Endothelial cell of umbilical vein (primary cell): ENCODE measurements at regions not wholly inside any gene's neighbourhood (a gene's known extent, or its start where the extent isn't known, plus 50 kb on each side); places are given as distances from the start of the nearest gene placed in this dataset.
A peak's percentile ranks its signal among the peaks of the same experiment; 100 is the strongest.

Source experiments
- BruUV-seq: library from RNA; stranded (reverse); fragments of 400-500 nt; replicated peaks from 2 replicates; lab custom pipeline; 2021; lab: Mats Ljungman, UMichigan
- CTCF ChIA-PET: fragments of 300-600, 350-600 bp; sonication (Branson Sonifier 250); formaldehyde crosslinking; loops from one replicate; lab custom pipeline; 2021; ENCODE audit warnings: antibody characterized with exemption, inconsistent platforms; lab: Charles Lee
- POLR2A ChIA-PET: fragments of 300-600, 350-600 bp; sonication (Branson Sonifier 250); formaldehyde crosslinking; loops from one replicate; lab custom pipeline; 2021; ENCODE audit warnings: antibody characterized with exemption, inconsistent platforms; lab: Charles Lee
- DNase-seq: peaks from one replicate; pipeline ENCODE4 v3.0.0-alpha.2; 2011; ENCODE audit warnings: low read depth, low spot score
- FAIRE-seq: peaks from 2 replicates; lab custom pipeline; 2011; peaks lifted over from hg19 to GRCh38; lab: Jason Lieb, UNC
- H2AFZ ChIP-seq: 2 replicates; pipeline ENCODE4 v1.6.0; 2012; ENCODE audit warnings: low read depth, low read length, control low read depth, inconsistent platforms
- H3K27ac ChIP-seq: 2 replicates; pipeline ENCODE4 v1.5.1; 2011; ENCODE audit warnings: low read depth, mild to moderate bottlenecking, control low read depth, low read length, moderate library complexity; ENCODE audit not compliant: insufficient read depth
- H3K27me3 ChIP-seq, 2 experiments: 2 replicates each; pipeline versions ENCODE4 v1.6.0 to v1.6.1; 2011; ENCODE audit warnings: low read length in 2 of 2, mixed read lengths in 1 of 2; ENCODE audit not compliant: control insufficient read depth in 2 of 2, insufficient read depth in 2 of 2
- H3K36me3 ChIP-seq, 2 experiments: 2 replicates in 1 of 2; 3 replicates in 1 of 2; pipeline ENCODE4 v1.5.1; 2011; ENCODE audit warnings: low read length in 2 of 2, mild to moderate bottlenecking in 1 of 2, moderate library complexity in 1 of 2; ENCODE audit not compliant: control insufficient read depth in 2 of 2, insufficient read depth in 2 of 2; ENCODE audit errors: extremely low read depth in 1 of 2
- H3K4me1 ChIP-seq: 3 replicates; pipeline ENCODE4 v1.5.1; 2011; ENCODE audit warnings: mild to moderate bottlenecking, low read length; ENCODE audit not compliant: control insufficient read depth, insufficient read depth; ENCODE audit errors: extremely low read depth
- H3K4me2 ChIP-seq: 2 replicates; pipeline ENCODE4 v1.6.1; 2011; ENCODE audit warnings: low read length, control low read depth, mixed read lengths; ENCODE audit not compliant: insufficient read depth
- H3K4me3 ChIP-seq, 3 experiments: fragments of 200-600 bp in 1 of 3; sonication (generic), shearing (Covaris generic) in 1 of 3; replicated peaks in 1 of 3; 2 replicates each; pipeline ENCODE4 v1.5.1; 2011 to 2016; ENCODE audit warnings: control low read depth in 3 of 3, low read length in 3 of 3, mild to moderate bottlenecking in 2 of 3, inconsistent platforms in 1 of 3, low read depth in 1 of 3, moderate library complexity in 1 of 3; ENCODE audit not compliant: insufficient read depth in 1 of 3
- H3K79me2 ChIP-seq: 2 replicates; pipeline ENCODE4 v1.6.0; 2012; ENCODE audit warnings: low read length, inconsistent platforms; ENCODE audit not compliant: control insufficient read depth, insufficient read depth
- H3K9ac ChIP-seq: replicated peaks from 2 replicates; pipeline ENCODE3; 2011; ENCODE audit warnings: low read length, control low read depth; ENCODE audit not compliant: insufficient read depth; ENCODE audit errors: extremely low read depth
- H3K9me1 ChIP-seq: replicated peaks from 3 replicates; pipeline ENCODE4 v1.6.0; 2011; ENCODE audit warnings: mild to moderate bottlenecking, low read length; ENCODE audit not compliant: control insufficient read depth, insufficient read depth; ENCODE audit errors: extremely low read depth
- H3K9me3 ChIP-seq: replicated peaks from 2 replicates; pipeline ENCODE4 v1.5.1; 2012; ENCODE audit warnings: low read length, inconsistent platforms; ENCODE audit not compliant: control insufficient read depth, insufficient read depth
- H4K20me1 ChIP-seq: replicated peaks from 2 replicates; pipeline ENCODE3; 2011; ENCODE audit warnings: mild to moderate bottlenecking, low read length; ENCODE audit not compliant: control insufficient read depth, insufficient read depth; ENCODE audit errors: extremely low read depth
- EZH2 ChIP-seq: IDR thresholded peaks from 2 replicates; pipeline ENCODE4 v1.6.1; 2012; ENCODE audit warnings: borderline replicate concordance, low read depth, mild to moderate bottlenecking, moderate library complexity, low read length, inconsistent platforms; ENCODE audit not compliant: severe bottlenecking
- FOS ChIP-seq: IDR thresholded peaks from 2 replicates; pipeline ENCODE4 v1.6.1; 2011; ENCODE audit warnings: mild to moderate bottlenecking, low read length, moderate library complexity, borderline replicate concordance; ENCODE audit not compliant: insufficient read depth
- JUN ChIP-seq: IDR thresholded peaks from 2 replicates; pipeline ENCODE4 v1.6.1; 2011; ENCODE audit warnings: borderline replicate concordance, low read depth; ENCODE audit not compliant: insufficient read length, insufficient read depth
- MYC ChIP-seq: IDR thresholded peaks from one replicate; pipeline ENCODE4 v1.6.1; 2011; ENCODE audit warnings: mild to moderate bottlenecking, low read depth, low read length
- POLR2A ChIP-seq: IDR thresholded peaks from 2 replicates; pipeline ENCODE4 v1.6.1; 2012; ENCODE audit warnings: low read depth, mild to moderate bottlenecking, control low read depth, low read length
- dilution Hi-C: fragments of 300-500 bp; cut with MboI; formaldehyde crosslinking; loops from one replicate; pipeline ENCODE4 v1.15.0; 2019; ENCODE audit warnings: low sequenced_read_pairs; ENCODE audit not compliant: extremely low pct_ligation_motif_present
- intact Hi-C: fragments of 100-400 bp; cut with micrococcal nuclease; formaldehyde crosslinking; loops from one replicate; pipeline ENCODE4 v1.10.0; 2022
- TF ChIP-seq, protein P1 (sequence below), 2 donors: IDR thresholded peaks; 1 replicate in 1 of 2; 2 replicates in 1 of 2; pipeline ENCODE4 v1.5.1; 2011; ENCODE audit warnings: low read length in 2 of 2, mild to moderate bottlenecking in 2 of 2, moderate library complexity in 2 of 2, control low read depth in 1 of 2, inconsistent platforms in 1 of 2, low read depth in 1 of 2; ENCODE audit not compliant: insufficient read depth in 1 of 2; ENCODE audit errors: extremely low read depth in 1 of 2
- TF ChIP-seq, protein P2 (sequence below): IDR thresholded peaks from 2 replicates; pipeline ENCODE4 v1.6.1; 2011; ENCODE audit not compliant: insufficient read depth, insufficient read length

DNA sequence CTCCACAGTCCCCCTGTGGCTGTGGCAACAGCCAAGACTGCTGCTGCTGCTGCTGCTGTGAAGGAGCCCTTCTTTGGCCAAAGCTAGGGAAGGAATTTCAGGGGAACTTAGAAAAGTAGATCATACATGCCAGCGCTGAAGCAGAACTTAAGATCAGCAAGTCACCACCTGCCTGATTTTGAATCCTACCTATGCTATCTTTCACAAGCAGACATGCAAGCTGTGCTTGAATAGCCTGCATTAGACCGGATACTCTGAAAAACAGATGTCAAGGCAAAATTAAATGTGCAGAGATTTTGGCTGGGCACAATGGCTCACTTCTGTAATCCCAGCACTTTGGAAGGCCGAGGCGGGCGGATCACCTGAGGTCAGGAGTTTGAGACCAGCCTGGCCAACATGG is 99.3 kb upstream of the ZNF366 start:
- Histone ChIP-seq H4K20me1 (no peaks in the 10 kb centered on the region), H3K9ac (no peak overlapping the region), H3K9me1 (no peaks in the 10 kb centered on the region), H3K4me1 (peaks cover 46% of the 10 kb centered on the region), H3K79me2 (no peaks in the 10 kb centered on the region), H2AFZ (no peak overlapping the region), H3K4me3 (no peak overlapping the region), H3K9me3 (no peaks in the 10 kb centered on the region), H3K27me3 (no peaks in the 10 kb centered on the region), H3K36me3 (no peaks in the 10 kb centered on the region), H3K4me2 (no peak overlapping the region), H3K27ac (no peak overlapping the region)
- FAIRE-seq: no peak
- dilution Hi-C loops (no loop called here), intact Hi-C loops (no loop called here)
- no peak for DNase-seq
- POLR2A ChIA-PET: no interaction called here
- no TSS peak for BruUV-seq
- TF ChIP-seq EZH2: no peak
- no peak for TF ChIP-seq FOS
- TF ChIP-seq MYC: no peak
- no peak for TF ChIP-seq JUN
- TF ChIP-seq, protein P1, sequence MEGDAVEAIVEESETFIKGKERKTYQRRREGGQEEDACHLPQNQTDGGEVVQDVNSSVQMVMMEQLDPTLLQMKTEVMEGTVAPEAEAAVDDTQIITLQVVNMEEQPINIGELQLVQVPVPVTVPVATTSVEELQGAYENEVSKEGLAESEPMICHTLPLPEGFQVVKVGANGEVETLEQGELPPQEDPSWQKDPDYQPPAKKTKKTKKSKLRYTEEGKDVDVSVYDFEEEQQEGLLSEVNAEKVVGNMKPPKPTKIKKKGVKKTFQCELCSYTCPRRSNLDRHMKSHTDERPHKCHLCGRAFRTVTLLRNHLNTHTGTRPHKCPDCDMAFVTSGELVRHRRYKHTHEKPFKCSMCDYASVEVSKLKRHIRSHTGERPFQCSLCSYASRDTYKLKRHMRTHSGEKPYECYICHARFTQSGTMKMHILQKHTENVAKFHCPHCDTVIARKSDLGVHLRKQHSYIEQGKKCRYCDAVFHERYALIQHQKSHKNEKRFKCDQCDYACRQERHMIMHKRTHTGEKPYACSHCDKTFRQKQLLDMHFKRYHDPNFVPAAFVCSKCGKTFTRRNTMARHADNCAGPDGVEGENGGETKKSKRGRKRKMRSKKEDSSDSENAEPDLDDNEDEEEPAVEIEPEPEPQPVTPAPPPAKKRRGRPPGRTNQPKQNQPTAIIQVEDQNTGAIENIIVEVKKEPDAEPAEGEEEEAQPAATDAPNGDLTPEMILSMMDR (IDR thresholded peaks at IDR 0.05; ENCODE audit: extremely low read depth in 1 of 2, insufficient read depth in 1 of 2, low read depth in 1 of 2, low read length in 2 of 2): no peak
- TF ChIP-seq, protein P2, sequence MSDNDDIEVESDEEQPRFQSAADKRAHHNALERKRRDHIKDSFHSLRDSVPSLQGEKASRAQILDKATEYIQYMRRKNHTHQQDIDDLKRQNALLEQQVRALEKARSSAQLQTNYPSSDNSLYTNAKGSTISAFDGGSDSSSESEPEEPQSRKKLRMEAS: no peak
- no peak for TF ChIP-seq POLR2A
- CTCF ChIA-PET: no interaction called here

DNA sequence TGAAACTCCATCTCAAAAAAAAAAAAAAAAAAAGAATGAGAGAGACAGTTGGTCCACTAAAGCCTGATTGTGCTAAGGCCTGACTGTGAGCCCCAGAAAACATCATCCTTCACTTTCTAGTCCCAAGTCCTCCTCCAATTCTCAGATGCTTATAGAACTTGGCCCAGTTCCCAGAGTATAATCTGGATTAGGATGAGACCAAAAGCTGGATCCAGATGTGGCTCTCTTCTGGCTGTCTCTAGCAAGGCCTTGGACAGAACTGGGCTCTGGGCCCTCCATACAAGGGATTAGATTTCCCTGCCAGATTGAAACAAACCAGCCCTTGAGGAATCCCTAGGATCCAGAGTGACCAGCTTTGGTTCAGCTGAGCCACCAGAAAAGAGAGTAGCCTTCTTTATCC is 98.4 kb upstream of the ZNF366 start:
- Histone ChIP-seq H4K20me1 (no peaks in the 10 kb centered on the region), H3K79me2 (no peaks in the 10 kb centered on the region), H3K27ac (peak overlapping the region; percentile 97), H3K36me3 (no peaks in the 10 kb centered on the region), H3K9me1 (no peaks in the 10 kb centered on the region), H3K4me1 (peaks cover 50% of the 10 kb centered on the region), H3K9me3 (no peaks in the 10 kb centered on the region), H3K4me3 (no peak overlapping the region), H2AFZ (peak overlapping the region; percentile 15), H3K9ac (no peak overlapping the region), H3K27me3 (no peaks in the 10 kb centered on the region), H3K4me2 (no peak overlapping the region)
- FAIRE-seq: no peak
- intact Hi-C loops: no loop called here
- no peak for TF ChIP-seq MYC
- TF ChIP-seq, protein P2: no peak
- TF ChIP-seq, protein P1 (IDR thresholded peaks at IDR 0.05; ENCODE audit: extremely low read depth in 1 of 2, insufficient read depth in 1 of 2, low read depth in 1 of 2, low read length in 2 of 2): no peak
- no peak for DNase-seq
- ChIA-PET CTCF (no interaction called here), POLR2A (no interaction called here)
- no TSS peak for BruUV-seq
- dilution Hi-C loops: no loop called here
